Chondrocyte (in vitro differentiated cells): ENCODE measurements at regions not wholly inside any gene's neighbourhood (a gene's known extent, or its start where the extent isn't known, plus 50 kb on each side); places are given as distances from the start of the nearest gene placed in this dataset.

Source experiments
- DNase-seq: peaks from one replicate; pipeline ENCODE4 v3.0.0; 2021; ENCODE audit warnings: mixed read lengths, low spot score
- H3K27ac Mint-ChIP-seq: one replicate; pipeline ENCODE4 v1.8.0; 2021; ENCODE audit warnings: mild to moderate bottlenecking, moderate library complexity, mixed read lengths; ENCODE audit not compliant: unreplicated experiment
- H3K27me3 Mint-ChIP-seq: 2 replicates; pipeline ENCODE4 v1.8.0; 2021; ENCODE audit warnings: low read depth, mixed read lengths
- H3K36me3 Mint-ChIP-seq: 2 replicates; pipeline ENCODE4 v1.8.0; 2021; ENCODE audit warnings: low read depth, mixed read lengths
- H3K4me1 Mint-ChIP-seq: 2 replicates; pipeline ENCODE4 v1.8.0; 2021; ENCODE audit warnings: low read depth, mild to moderate bottlenecking, mixed read lengths
- H3K4me3 Mint-ChIP-seq: one replicate; pipeline ENCODE4 v1.8.0; 2021; ENCODE audit warnings: mild to moderate bottlenecking, moderate library complexity, mixed read lengths; ENCODE audit not compliant: unreplicated experiment
- H3K9me3 Mint-ChIP-seq: 2 replicates; pipeline ENCODE4 v1.8.0; 2021; ENCODE audit warnings: low read depth, mixed read lengths
- CTCF ChIP-seq: fragments of 200-600 bp; sonication (generic); IDR thresholded peaks from 2 replicates; pipeline ENCODE4 v1.5.0; 2021; ENCODE audit warnings: antibody characterized with exemption, mild to moderate bottlenecking, moderate library complexity

GRCh38 chr5:1998716-1999317 lies 116.1 kb upstream of the IRX4 start:
- TF ChIP-seq CTCF: no peak
- no peaks in the 10 kb centered on the region for H3K4me1 Mint-ChIP-seq
- no peak overlapping the region for H3K27ac Mint-ChIP-seq
- peaks cover 21% of the 10 kb centered on the region for H3K9me3 Mint-ChIP-seq
- H3K4me3 Mint-ChIP-seq: no peak overlapping the region
- H3K27me3 Mint-ChIP-seq: peaks cover 14% of the 10 kb centered on the region
- no peak for DNase-seq
- H3K36me3 Mint-ChIP-seq: peaks cover 7% of the 10 kb centered on the region

- Mint-ChIP-seq H3K27ac (no peak overlapping the region), H3K36me3 (peaks cover 4% of the 10 kb centered on the region), H3K4me3 (no peak overlapping the region), H3K4me1 (no peaks in the 10 kb centered on the region), H3K9me3 (peaks cover 25% of the 10 kb centered on the region), H3K27me3 (peaks cover 11% of the 10 kb centered on the region)
- no peak for TF ChIP-seq CTCF
- DNase-seq: no peak
These were observed 115.6 kb upstream of the IRX4 start for GRCh38 chr5:1998348-1998669.

- peaks cover 10% of the 10 kb centered on the region for H3K27me3 Mint-ChIP-seq
- no peak for DNase-seq
These were observed 115.1 kb upstream of the IRX4 start for GRCh38 chr5:1997640-1998347.

GRCh38 chr5:1995491-1995890 lies 112.8 kb upstream of the IRX4 start:
- Mint-ChIP-seq H3K27ac (no peak overlapping the region), H3K27me3 (peaks cover 7% of the 10 kb centered on the region), H3K36me3 (peaks cover 4% of the 10 kb centered on the region), H3K9me3 (peaks cover 32% of the 10 kb centered on the region), H3K4me3 (no peak overlapping the region), H3K4me1 (no peaks in the 10 kb centered on the region)
- no peak for TF ChIP-seq CTCF
- DNase-seq: no peak

More at GRCh38 chr5:1997640-1998347, 115.1 kb upstream of the IRX4 start:
- peaks cover 4% of the 10 kb centered on the region for H3K36me3 Mint-ChIP-seq
- no peak overlapping the region for H3K4me3 Mint-ChIP-seq
- H3K9me3 Mint-ChIP-seq: peaks cover 29% of the 10 kb centered on the region
- TF ChIP-seq CTCF: no peak
- H3K4me1 Mint-ChIP-seq: no peaks in the 10 kb centered on the region
- H3K27ac Mint-ChIP-seq: no peak overlapping the region

GRCh38 chr5:1987471-1987870 lies 104.7 kb upstream of the IRX4 start:
- H3K27me3 Mint-ChIP-seq: peaks cover 11% of the 10 kb centered on the region
- peaks cover 2% of the 10 kb centered on the region for H3K36me3 Mint-ChIP-seq
- H3K27ac Mint-ChIP-seq: no peak overlapping the region
- DNase-seq: no peak
- no peak overlapping the region for H3K4me3 Mint-ChIP-seq
- H3K4me1 Mint-ChIP-seq: no peaks in the 10 kb centered on the region
- no peak for TF ChIP-seq CTCF
- H3K9me3 Mint-ChIP-seq: peaks cover 16% of the 10 kb centered on the region
